GM21825 (cell line): ENCODE measurements at regions not wholly inside any gene's neighbourhood (a gene's known extent, or its start where the extent isn't known, plus 50 kb on each side); places are given as distances from the start of the nearest gene placed in this dataset.

Source experiments
- ATAC-seq: cut with Tn5 transposase; IDR thresholded peaks from one replicate; pipeline ENCODE4 v1.9.1; 2021; ENCODE audit warnings: mild to moderate bottlenecking, moderate library complexity; ENCODE audit not compliant: unreplicated experiment

DNA sequence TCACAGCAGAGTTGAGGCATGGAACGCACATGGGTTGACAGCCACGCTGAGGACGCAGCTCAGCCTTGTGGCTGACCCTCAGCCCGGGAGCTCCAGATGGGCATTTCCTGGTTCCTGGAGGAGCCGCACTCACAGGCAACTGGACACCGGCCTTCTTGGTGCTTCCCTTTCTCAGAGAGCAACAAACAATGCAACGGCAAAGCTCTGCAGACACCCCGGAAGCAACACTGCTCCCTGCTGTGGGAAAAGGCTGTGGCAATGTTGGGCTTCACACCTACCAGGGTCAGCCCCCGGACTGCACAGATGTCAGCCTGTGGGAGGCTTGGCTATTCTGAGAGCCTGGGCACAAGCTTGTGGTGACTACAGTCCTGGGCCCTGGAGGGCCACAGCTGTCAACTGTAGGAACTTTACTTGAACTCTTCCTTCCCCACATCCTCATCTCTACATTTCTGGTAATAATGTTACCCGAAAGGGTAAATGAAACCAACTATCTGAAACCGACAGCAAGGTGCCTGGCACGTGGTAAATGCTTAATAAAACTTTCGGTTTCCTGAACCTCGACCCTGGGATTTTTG is 597.5 kb upstream of the MKI67 start:
- ATAC-seq = no peak

DNA sequence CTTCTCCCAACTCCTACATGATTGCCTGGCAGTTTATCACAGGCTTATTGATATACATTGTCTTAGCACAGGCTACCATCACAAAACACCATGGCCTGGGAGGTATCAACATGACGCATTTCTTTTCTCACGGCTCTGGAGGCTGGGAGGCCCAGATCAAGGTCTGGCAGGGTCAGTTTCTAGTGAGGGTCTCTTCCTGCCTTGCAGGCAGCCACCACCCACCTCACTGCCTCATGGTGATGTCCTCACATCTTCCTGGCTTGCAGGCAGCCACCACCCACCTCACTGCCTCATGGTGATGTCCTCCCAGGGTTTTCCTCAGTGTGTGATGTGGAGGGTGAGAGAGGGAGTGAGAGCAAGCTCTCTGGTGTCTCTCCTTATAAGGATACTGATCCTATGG is 599.3 kb upstream of the MKI67 start:
- ATAC-seq = no peak

DNA sequence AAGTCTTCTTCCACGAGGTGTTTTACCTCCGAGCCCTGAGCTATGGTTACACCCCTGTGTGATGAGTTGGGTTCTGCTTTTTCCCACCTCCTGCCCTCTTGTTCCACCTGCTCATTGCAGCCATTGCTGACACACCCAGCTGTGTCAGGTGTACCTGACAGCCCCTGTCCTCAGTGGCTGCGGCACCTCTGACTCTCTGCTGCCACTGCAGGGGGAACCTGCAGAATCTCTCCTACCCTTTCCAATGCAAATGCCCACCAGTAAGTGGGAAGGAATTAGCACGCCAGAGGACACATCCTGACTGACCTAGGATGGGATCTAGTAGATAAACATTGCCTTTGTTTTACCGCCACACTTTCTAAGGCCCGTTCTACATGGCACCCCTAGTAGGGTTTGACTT is 600.9 kb upstream of the MKI67 start:
- ATAC-seq = no peak

DNA sequence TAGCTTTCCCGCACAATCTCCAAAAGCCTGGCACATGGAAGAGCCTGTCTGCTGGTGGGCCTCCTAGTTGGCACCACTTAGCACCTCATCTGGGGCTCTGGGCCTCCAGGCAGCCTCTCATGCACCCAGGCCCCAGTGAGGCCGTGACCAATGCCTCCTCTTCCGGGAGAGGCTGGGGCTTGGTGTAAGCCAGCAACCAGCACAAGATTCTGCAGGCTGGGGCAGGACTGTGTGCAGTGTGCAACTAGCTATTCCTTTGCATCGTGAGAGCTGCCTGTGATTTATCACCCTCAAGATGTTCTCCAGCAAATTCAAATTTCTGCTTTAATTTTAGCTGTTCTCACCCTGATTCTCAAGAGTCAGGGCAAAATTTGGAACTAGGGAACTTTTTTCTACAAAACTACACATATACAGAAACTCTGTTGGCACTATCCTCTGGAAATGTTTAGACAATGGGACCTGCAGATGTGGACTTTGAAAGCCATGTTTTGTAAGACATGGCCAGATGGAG is 603.7 kb upstream of the MKI67 start:
- no peak for ATAC-seq

DNA sequence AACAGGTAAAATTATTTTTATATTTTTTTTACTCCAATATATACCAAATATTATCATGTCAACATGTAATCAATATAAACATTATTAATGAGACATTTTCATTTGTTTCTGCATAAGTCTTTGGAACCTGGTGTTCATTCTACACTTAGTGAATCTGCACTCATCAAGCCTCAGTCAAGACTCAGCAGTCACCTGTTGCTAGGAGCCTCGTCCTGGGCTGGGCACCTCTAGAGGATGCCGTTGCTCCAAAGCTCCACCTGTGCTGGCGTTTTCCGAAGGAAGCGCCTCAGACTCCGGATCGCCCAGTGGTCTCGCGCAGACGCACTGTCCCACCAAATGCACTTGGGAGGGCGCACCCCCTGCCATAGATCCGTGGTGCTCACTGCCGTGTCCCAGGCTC is 604.7 kb upstream of the MKI67 start:
- ATAC-seq = no peak

DNA sequence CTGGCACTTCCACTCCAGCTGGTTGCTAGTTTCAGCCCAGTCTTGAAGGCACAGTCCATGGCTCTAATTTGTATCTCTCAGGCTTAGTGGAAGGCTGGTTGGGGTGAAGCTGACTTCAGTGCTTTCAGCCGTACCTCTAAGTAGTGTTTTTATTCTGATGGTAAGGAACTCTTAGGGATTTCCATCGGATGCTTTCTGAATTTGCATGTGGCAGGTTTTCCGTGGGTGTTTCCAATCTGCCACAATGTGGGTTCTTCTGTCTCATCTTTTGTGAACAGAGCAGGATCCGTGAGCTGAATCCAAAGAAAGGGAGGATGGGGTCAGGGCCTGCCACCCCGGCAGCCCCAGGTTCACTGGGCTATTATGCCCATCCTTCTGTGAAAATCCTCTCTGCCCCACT is 607.9 kb upstream of the MKI67 start:
- no peak for ATAC-seq

DNA sequence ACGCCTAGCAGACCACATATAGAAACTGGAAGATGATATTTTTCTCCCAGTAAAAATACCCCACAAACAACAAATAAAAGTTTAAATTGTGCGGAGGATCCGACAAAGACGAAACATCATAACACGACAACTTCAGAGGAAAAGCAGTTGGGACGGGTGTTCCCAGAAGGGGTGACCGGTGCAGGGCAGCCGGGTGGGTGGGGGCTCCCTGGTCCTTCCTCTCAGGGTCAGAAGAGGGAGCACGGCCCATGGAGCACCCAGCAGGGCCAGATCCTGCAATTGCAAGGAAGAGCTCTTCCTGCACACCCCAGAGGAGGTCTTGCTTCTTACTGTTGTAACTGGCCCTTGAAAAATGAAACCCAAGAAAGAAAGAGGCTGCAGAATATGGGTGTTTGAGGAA is 608.5 kb upstream of the MKI67 start:
- ATAC-seq = no peak

DNA sequence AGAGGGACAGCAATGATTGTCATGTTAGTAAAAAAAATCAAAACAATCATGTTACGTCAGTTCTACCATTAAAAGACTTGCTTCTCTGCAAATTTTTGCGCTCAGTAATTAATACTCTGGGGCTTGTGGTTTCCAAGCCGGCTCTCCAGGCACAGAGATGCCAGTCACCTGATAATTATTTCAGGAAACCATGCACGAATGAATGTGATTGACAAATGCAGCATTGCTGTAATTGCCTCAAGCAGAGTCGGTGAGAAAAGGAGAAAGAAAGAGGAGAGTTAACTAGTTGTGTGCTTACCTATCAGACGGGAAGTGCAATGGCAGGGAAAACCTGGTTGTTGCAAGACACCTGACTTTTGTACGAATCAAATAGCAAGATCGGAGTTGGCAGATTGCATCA is 609.8 kb upstream of the MKI67 start:
- ATAC-seq = no peak

DNA sequence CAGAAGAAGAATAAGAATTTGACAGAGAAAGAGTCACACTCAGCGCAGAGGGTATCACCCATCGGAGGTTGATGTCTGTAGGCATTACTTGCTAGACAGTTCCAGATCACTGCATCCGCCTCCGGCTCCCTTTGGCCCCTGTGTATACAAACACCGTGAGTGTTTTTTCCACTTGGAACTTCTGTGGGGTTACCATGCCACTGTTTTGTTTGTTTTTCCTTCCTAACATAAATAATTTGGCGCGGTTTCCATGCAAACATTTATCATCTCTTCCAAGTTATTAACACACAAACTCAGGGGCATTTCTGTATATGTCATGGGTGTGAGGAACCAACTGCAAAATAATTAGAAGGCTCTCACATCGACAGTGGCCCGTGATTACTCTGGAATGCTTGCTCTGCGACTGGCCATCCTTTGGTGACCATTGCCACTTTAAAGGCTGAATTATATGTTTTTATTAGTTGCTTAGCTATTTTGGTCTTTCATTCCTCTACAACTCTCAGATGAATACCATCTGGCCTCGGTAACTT is 612.2 kb upstream of the MKI67 start:
- no peak for ATAC-seq

DNA sequence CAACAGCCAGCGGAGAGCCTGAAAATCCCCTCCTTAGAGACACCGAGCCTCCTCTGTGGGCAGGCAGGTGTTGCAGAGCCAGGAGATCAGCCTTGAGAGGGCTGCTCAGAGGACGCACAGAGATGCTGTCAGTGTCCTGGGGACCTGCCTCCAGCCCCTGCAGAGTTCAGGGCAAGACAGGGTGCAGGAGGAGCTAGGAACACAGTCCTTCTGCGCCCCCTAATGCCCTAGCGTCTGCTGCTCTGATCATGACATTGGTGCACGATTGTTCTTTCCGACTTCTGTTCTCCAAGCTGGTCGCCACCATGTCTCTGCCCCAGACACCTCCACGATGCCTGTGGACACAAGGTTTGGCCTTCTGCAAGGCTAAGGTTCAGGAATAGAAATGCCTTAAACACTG is 613.7 kb upstream of the MKI67 start:
- ATAC-seq = no peak

DNA sequence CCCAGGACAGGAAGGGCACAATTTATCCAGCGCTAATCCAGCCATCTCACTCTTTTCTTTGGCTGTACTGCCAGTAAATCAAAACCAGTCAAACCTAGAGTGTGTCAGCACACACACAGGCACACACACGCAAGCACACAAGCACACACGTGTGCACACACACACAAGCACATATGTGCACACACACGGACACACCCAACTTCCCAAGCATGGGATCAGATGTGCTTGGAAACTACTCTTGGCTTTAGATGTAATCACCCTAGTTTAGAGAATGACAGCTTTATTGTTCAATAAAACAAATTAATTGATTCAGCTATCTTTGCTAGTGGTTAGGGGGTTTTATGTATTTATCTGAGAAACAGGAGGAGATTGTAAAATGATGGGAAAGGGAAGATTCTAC is 615.0 kb upstream of the MKI67 start:
- ATAC-seq = no peak

DNA sequence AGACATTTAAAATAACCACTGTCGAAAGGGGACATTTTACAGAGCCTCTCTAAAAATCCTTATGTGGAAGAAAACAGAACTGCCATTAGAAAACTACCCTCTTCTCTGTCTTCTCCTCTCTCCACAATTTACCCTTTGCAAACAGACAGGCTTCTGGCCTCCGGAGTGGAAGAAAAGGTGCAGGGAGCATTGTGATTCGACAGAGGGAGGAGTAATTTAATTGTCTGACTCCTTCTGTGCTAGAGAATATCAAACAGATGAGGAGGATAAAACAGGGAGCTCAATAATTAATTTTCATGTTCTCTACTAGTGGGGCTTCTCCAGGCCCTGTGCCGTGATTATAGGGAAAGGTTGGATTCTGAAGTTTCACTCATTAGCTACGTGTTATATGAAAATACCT is 615.5 kb upstream of the MKI67 start:
- no peak for ATAC-seq

DNA sequence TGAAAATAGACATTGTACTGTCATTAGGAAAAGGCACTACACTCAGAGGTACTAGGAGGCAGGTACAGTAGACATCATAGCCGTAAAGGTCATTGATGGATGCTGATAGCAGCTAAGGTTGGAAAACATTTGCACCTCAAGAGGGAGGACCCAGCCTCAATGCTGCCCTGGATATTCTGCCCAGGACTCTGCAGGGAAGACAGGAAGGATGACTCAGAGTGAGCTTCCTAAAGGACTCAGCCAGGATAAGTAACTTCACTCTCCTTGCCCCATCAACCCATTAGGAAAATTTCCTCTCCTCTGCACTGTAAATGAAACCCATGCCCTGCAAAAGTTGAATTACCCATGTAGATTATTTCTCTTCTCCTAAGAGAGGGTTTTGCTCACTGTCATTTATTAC is 617.9 kb upstream of the MKI67 start:
- no peak for ATAC-seq

DNA sequence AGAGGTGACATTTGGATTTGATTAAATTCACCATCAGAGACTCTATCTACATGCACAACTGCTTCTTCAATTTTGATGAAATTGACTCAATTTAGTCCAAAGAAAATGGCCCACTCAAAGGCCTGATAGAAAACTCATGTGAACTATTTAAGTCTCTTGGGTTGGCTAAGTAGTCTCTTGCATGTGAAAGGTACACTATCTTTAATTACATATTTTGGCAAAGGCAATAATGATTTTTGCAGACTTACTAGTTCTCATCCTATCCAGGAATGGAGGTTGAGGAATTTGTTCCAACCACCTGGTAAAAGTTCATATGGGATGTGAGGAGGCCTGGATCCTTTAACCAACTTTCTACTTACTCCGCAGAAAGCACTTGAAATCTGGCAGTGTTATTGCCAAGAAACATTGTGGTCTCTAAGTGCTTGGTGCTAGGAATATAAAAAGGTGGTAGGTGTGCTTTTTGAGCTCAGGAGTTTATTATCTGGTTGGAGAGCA is 618.6 kb upstream of the MKI67 start:
- no peak for ATAC-seq

DNA sequence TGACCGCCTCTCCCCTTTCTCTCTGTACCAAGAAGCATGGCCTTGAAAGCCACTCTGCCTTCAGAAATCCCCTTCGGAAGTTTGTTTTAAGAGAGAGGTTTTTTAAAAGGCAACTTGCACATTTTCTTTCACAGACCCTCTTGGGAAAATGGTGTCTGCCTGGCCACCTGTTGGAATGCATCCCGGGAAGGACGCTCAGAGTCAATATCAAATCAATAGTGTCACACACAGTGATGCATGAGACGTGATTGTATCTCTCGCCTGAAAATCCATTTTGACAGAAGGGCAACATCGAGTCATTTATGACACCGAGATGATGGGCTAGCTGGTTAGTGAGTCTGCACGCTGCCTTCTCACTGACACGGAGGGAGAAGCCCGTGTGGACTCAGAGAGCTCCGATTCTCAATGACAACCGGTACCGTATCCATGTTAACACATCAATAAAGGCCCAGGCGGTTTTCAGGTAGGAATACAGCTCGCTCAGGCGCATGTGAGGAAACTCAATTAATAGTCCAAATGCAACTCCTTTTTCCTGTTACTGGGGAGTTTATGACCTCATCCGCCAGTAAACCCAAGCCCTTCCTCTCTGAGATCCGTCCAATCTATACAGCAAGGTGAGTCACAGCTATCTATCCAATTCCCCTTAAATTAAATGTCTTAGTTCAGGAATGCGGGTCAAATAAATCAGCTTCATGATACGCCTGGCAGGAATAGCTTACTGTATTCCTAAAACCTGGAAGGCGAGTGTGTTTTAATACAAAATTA is 621.5 kb upstream of the MKI67 start:
- no peak for ATAC-seq

DNA sequence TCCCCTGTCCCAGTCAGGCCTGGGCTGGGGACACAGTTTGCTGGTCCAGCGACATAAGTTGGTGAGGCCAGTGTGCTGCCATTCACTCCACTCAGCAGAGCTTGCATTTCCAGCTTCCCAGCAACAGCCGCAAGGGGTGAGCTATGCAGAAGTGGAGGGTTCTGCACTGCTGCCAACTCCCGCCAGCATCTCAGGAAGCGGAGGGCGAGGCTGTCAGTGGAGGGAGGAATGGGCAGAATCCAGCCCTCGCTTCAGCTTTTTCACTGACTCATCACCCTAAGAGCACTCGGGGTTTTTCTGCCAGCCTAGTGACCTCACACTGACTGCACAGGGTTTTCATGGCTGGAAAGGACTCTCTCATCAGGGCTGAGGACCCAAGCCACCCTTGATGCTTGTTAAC is 625.1 kb upstream of the MKI67 start:
- no peak for ATAC-seq

DNA sequence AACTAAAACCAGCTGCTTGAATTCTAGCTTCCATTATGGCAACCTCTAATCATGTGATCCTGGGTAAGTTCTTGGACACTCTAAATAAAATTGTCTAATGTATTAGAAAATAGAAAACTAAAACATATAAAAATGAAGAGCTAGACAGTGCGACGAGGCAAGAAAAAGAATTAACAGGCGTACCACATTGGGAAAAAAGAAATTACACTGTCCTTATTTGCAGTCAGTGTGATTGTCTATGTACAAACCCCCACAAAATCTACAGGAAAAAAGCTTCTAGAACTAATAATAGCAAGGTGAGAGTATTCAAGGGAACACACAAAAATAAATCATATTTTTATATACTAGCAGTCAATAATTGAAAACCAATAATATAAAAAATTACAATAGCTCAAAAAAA is 625.6 kb upstream of the MKI67 start:
- ATAC-seq = no peak

DNA sequence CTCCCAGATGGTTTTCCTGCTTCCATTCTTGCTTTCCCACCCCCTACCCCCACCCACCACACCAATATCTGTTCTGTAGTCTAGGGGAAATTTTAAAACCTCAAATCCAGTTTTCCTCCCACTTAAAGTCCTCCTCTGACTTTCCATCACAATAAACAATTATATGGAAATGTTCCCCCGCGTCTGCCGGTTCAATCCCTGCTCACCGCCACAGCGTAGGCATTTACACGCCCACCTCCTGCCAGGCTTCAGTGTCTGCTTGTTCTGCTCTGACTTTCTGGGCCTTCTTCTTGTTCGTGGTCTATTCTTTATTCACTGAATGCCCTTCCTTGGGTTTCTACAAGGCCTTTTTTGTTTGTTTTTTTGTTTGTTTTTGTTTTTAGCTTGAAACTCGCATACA is 633.0 kb upstream of the MKI67 start:
- ATAC-seq = no peak

DNA sequence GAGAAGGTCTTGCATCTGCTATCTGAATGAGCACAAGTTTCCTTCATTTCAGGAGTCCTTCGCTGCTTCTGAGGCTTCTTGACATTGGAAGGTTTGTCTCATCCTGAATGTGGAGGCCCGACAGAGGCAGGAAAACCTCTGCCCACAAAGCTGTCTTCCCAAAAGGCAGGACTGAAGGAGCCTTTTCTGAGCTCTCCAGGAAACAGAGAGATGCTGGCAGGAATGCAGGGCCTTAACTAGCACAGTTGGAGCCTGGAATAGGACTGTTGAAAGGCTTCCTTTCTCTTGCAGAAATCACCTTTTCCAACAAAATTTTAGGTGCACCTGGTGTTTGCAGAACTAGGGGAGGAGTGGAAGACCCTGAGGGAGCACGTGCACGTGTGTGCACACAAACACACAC is 637.4 kb upstream of the MKI67 start:
- no peak for ATAC-seq

DNA sequence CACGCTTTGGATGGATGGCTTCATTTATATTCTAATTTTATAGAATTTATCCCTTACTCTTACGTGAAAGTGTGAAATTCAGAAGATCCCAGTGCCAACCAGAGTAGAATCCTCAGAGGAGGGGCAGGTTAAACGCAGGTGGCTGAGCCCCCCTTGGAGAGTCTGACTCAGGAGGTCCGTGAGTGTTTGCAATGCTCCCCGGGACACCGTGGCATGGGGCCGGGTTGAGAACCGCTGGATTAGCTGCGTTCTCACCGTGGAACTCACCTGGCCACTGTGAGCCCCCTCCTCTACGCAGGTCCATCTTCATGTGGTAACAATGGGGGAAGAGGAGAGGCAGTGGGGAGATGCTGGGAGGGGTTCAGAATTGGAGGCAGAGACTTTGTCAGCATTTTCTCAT is 638.0 kb upstream of the MKI67 start:
- no peak for ATAC-seq

DNA sequence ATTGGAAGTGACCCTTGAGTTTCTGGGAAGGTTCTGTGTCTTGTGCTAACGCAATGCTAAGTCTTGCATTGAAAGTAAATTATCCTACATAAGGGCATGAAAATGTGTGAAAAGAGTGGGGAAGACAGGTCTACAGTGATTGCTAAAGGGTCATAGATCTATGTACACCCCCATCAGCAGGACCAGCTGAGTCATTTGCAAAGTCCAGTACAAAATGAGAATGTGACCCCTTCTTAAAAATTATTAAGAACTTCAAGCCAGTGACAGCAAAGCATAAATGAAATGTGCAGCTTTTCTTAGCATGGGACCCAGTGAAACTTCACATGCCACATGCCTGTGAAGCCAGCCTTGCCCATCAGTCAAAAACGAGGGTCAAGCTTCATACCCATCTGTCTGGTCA is 640.7 kb upstream of the MKI67 start:
- ATAC-seq = no peak

DNA sequence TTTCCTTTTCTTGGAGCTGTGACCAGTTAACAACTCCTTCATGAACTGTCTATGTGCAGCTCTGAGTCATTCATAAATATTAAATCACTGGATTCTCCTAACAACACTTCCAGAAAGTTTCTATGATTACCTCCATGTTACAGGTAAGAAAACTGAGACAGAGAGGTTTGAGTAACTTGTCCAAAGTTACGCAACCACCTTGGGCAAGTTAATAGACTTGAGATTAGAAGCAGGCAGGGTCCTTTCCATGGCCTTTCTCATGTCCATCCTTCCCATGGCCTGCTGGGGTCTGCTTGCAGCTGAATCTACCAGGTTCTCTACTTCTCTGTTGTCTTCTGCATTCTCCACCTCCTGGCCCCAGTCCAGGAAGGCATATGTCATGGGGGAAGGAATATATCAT is 648.8 kb upstream of the MKI67 start:
- ATAC-seq = no peak
